Fibroblast of skin of right quadriceps (primary cell): ENCODE measurements at regions not wholly inside any gene's neighbourhood (a gene's known extent, or its start where the extent isn't known, plus 50 kb on each side); places are given as distances from the start of the nearest gene placed in this dataset.

Experiments used
- DNase-seq: peaks from one replicate; pipeline ENCODE4 v3.0.0-alpha.2; 2013

GRCh38 chr14:104521816-104522745 is 57.5 kb upstream of the C14orf180 start:
- no peak for DNase-seq

GRCh38 chr14:104522926-104523545 is 56.5 kb upstream of the C14orf180 start:
- DNase-seq = no peak

DNA sequence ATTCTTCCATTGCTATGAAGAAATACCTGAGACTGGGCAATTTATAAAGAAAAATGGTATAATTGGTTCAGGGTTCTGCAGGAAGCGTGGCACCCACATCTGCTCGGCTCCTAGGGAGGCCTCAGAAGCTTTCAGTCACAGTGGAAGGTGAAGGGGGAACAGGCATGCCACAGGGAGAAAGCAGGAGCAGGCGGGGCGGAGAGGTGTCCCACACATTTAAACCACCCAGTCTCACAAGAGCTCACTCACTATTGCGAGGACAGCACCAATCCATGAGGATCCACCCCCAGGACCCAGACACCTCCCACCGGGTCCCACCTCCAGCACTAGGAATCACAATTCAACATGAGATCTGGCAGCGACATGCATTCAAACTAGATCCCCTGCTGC is 56.0 kb upstream of the C14orf180 start:
- DNase-seq = no peak

GRCh38 chr14:104524726-104525125 is 54.8 kb upstream of the C14orf180 start:
- DNase-seq = no peak

DNA sequence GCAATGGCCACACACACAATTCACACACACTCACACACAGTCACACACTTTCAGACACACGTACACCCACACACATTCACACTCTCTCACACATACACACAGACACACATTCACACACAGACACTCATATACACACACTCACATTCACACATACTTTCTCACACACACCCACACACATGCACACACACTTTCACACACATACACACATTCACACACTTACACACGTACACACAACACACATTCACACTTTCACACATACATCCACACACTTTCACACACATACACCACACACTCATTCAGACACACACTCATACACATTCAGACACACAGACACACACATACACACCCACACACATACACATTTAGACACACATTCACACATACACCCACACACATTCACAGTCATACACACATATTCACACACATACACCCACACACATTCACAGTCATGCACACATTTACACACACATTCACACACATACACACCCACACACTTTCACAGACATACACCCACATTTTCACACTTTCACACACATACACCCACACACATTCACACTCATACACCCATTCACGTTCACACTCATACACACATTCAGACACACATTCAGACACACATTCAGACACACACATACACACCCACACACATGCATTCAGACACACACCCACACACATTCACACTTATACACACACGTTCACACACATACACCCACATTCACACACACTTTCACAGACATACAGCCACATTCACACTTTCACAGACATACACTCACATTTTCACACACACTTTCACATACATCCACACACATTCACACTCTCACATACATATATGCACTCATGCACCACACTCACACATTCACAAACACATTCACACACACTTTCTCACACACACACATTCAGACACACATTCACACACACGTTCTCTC is 52.6 kb upstream of the C14orf180 start:
- no peak for DNase-seq

- no peak for DNase-seq
Observed at GRCh38 chr14:104527857-104528459, 51.6 kb upstream of the C14orf180 start.

DNA sequence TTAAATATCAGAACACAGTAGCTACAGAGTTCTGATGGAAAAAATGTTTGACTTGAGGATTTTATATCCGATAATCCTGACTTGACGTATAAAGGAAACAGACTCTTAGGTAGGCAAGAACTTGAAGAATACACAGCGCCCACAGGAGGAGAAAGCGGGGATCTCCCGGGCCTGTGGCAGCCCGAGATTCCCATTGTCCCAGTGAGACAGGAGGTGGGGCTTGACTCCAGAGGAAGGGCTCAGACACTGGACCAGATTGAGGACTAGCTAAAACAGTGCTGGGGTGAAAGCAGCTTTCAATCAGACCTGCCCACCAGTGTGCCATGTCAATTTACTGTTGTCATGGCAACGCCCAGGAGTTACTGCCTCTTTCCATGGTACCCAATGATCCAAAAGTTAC is 51.1 kb upstream of the C14orf180 start:
- no peak for DNase-seq
